ENCODE measurements at regions not wholly inside any gene's neighbourhood (a gene's known extent, or its start where the extent isn't known, plus 50 kb on each side); places are given as distances from the start of the nearest gene placed in this dataset.

DNA sequence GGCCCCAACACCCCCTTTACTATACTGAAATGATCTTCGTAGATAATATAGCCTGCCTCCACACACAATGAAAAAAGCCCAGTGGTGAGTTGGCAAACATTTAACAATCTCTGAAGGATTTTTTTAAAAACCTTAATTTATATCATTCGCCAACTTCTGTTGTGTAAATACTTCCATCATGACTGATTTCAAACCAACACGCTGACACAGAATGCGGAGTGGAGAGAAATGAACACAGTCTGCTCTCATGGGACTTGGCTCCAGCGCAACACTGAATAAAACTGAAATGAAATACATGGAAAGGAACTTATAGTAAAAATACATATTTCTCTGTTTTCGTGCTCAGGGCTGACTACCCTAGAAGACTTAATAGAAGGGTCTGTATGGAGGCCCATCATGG, 61.3 kb upstream of the WNT11 start:
- FAIRE-seq (no peak), DNase-seq (ENCODE audit: low read depth) (no peak)
- Histone ChIP-seq H3K36me3 (ENCODE audit: control insufficient read depth, insufficient read depth, low read length) (no peaks in the 10 kb centered on the region), H3K4me3 (ENCODE audit: low read depth, low read length) (no peak overlapping the region), H3K27me3 (ENCODE audit: control insufficient read depth, insufficient read depth, low read length) (peaks cover 2% of the 10 kb centered on the region)
- TF ChIP-seq, protein P1, sequence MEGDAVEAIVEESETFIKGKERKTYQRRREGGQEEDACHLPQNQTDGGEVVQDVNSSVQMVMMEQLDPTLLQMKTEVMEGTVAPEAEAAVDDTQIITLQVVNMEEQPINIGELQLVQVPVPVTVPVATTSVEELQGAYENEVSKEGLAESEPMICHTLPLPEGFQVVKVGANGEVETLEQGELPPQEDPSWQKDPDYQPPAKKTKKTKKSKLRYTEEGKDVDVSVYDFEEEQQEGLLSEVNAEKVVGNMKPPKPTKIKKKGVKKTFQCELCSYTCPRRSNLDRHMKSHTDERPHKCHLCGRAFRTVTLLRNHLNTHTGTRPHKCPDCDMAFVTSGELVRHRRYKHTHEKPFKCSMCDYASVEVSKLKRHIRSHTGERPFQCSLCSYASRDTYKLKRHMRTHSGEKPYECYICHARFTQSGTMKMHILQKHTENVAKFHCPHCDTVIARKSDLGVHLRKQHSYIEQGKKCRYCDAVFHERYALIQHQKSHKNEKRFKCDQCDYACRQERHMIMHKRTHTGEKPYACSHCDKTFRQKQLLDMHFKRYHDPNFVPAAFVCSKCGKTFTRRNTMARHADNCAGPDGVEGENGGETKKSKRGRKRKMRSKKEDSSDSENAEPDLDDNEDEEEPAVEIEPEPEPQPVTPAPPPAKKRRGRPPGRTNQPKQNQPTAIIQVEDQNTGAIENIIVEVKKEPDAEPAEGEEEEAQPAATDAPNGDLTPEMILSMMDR (IDR thresholded peaks at IDR 0.05; ENCODE audit: insufficient read depth, low read length, severe bottlenecking) = no peak

- FAIRE-seq (peak; percentile 64), DNase-seq (ENCODE audit: low read depth) (peak; percentile 93)
- Histone ChIP-seq H3K27me3 (ENCODE audit: control insufficient read depth, insufficient read depth, low read length) (peaks cover 2% of the 10 kb centered on the region), H3K4me3 (ENCODE audit: low read depth, low read length) (no peak overlapping the region), H3K36me3 (ENCODE audit: control insufficient read depth, insufficient read depth, low read length) (no peaks in the 10 kb centered on the region)
- TF ChIP-seq, protein P1 (IDR thresholded peaks at IDR 0.05; ENCODE audit: insufficient read depth, low read length, severe bottlenecking) = no peak
Observed at GRCh38 chr11:76266286-76267100, 60.2 kb upstream of the WNT11 start.

DNA sequence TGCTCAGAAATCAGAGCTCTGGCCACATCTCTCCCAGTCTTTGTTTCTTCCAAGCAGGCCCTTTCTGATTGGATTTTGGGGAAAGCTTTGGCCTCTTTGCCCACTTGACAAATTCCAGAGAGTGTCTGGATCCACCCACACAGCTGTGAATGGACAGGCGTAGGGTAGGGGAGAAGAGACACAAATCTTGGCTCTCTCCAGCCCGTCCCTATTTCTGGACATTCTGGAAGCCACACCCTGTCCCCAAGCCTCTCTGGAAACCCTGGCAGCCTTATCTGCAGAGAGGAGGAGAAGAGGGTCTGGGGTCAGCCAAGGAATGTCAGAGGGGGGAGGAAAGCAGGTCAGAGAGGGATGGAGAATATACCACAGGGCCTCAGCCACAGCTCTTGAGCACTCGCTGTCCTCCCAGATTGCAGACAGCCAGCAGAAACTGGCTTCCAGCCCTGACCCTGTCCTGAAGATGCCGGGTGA, 59.5 kb upstream of the WNT11 start:
- TF ChIP-seq, protein P1 (IDR thresholded peaks at IDR 0.05; ENCODE audit: insufficient read depth, low read length, severe bottlenecking) = no peak
- FAIRE-seq (no peak), DNase-seq (ENCODE audit: low read depth) (no peak)
- no peak overlapping the region for H3K4me3 ChIP-seq (ENCODE audit: low read depth, low read length)
- peaks cover 5% of the 10 kb centered on the region for H3K27me3 ChIP-seq (ENCODE audit: control insufficient read depth, insufficient read depth, low read length)
- no peaks in the 10 kb centered on the region for H3K36me3 ChIP-seq (ENCODE audit: control insufficient read depth, insufficient read depth, low read length)

DNA sequence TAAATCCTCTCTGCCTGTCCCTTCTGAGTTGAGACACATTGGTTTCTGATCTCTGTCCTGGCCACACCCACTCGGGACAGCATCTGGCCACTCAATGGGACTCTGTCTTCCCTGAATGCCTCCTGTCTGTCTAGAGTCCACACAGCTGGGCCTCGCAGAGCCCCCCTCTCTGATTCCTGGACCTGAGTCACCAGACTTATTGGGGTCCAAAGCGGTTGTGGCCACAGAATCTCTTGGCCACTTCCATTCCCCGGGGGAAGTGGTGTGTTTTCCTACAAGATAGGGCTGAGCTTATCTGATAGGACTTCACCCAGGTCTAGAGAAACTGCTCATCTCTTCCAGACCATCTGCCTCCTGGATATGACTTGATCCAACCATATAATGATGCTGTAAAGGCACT, 57.4 kb upstream of the WNT11 start:
- DNase-seq (ENCODE audit: low read depth) (no peak), FAIRE-seq (no peak)
- Histone ChIP-seq H3K27me3 (ENCODE audit: control insufficient read depth, insufficient read depth, low read length) (peaks cover 5% of the 10 kb centered on the region), H3K36me3 (ENCODE audit: control insufficient read depth, insufficient read depth, low read length) (no peaks in the 10 kb centered on the region), H3K4me3 (ENCODE audit: low read depth, low read length) (no peak overlapping the region)
- TF ChIP-seq, protein P1 (IDR thresholded peaks at IDR 0.05; ENCODE audit: insufficient read depth, low read length, severe bottlenecking) = no peak

DNA sequence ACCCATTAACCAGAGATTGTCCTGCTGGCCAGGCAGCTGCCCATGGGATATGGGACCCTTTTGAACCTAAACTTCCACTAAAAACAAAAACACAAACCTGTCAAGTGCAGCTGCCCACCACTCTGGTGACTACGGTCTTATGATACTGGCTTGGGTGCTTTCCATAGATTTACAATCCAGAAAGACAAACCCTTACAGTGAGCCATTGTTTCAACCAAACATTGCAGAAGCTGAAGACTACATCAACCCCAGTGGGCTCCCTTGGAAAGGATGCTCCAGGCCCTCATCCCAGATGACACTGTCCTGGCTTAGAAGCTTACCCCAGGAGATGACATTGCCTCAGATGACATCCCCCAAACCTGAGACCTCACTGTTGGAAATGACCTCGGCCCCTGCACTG, 56.9 kb upstream of the WNT11 start:
- H3K27me3 ChIP-seq (ENCODE audit: control insufficient read depth, insufficient read depth, low read length) = peaks cover 5% of the 10 kb centered on the region

More for the DNA sequence above, 56.9 kb upstream of the WNT11 start:
- TF ChIP-seq, protein P1 (IDR thresholded peaks at IDR 0.05; ENCODE audit: insufficient read depth, low read length, severe bottlenecking) = no peak
- DNase-seq (ENCODE audit: low read depth) (no peak), FAIRE-seq (no peak)
- Histone ChIP-seq H3K36me3 (ENCODE audit: control insufficient read depth, insufficient read depth, low read length) (no peaks in the 10 kb centered on the region), H3K4me3 (ENCODE audit: low read depth, low read length) (no peak overlapping the region)

Measured in bronchial epithelial cell (primary cell).